GM18508 (cell line): ENCODE measurements at regions not wholly inside any gene's neighbourhood (a gene's known extent, or its start where the extent isn't known, plus 50 kb on each side); places are given as distances from the start of the nearest gene placed in this dataset.
"Not testable (repeated sequence)": the region's sequence is repeated elsewhere in the genome, so short reads cannot be mapped to it uniquely, and the experiment has no call there.

ENCODE experiments used
- ATAC-seq: cut with Tn5 transposase; IDR thresholded peaks from one replicate; pipeline ENCODE4 v1.9.1; 2021; ENCODE audit warnings: moderate number of reproducible peaks; ENCODE audit not compliant: insufficient read depth, unreplicated experiment

GRCh38 chr14:46147452-46147851 lies 504.1 kb downstream of the RPL10L start:
- ATAC-seq, result no peak

GRCh38 chr14:46147024-46147423 lies 504.6 kb downstream of the RPL10L start:
- ATAC-seq, result no peak

- no peak for ATAC-seq
Measured at GRCh38 chr14:46140445-46140844, 511.1 kb downstream of the RPL10L start.

GRCh38 chr14:46139649-46140048 lies 511.9 kb downstream of the RPL10L start:
- no peak for ATAC-seq

- no peak for ATAC-seq
Measured at GRCh38 chr14:46137786-46138185, 513.8 kb downstream of the RPL10L start.

GRCh38 chr14:46136456-46136855 lies 515.1 kb downstream of the RPL10L start:
- no peak for ATAC-seq

- ATAC-seq, result no peak
Measured at GRCh38 chr14:46108228-46108627, 543.4 kb downstream of the RPL10L start.

- ATAC-seq, result not testable (repeated sequence)
Measured at GRCh38 chr14:46100901-46101300, 550.7 kb downstream of the RPL10L start.

- no peak for ATAC-seq
Measured at GRCh38 chr14:46091819-46092218, 559.8 kb downstream of the RPL10L start.

GRCh38 chr14:46087604-46088003 lies 564.0 kb downstream of the RPL10L start:
- ATAC-seq, result no peak

GRCh38 chr14:46074061-46074460 lies 577.5 kb downstream of the RPL10L start:
- ATAC-seq, result no peak

GRCh38 chr14:46063872-46064271 lies 587.7 kb downstream of the RPL10L start:
- ATAC-seq, result no peak

- no peak for ATAC-seq
Measured at GRCh38 chr14:46058964-46059563, 592.5 kb downstream of the RPL10L start.

- no peak for ATAC-seq
Measured at GRCh38 chr14:46057799-46058198, 593.8 kb downstream of the RPL10L start.

- ATAC-seq, result no peak
Measured at GRCh38 chr14:46054526-46054925, 597.1 kb downstream of the RPL10L start.

- ATAC-seq, result no peak
Measured at GRCh38 chr14:46053221-46053620, 598.4 kb downstream of the RPL10L start.

GRCh38 chr14:46051796-46052195 lies 599.8 kb downstream of the RPL10L start:
- no peak for ATAC-seq

GRCh38 chr14:46048127-46048526 lies 603.5 kb downstream of the RPL10L start:
- no peak for ATAC-seq

- ATAC-seq, result no peak
Measured at GRCh38 chr14:46036099-46036498, 615.5 kb downstream of the RPL10L start.

- ATAC-seq, result no peak
Measured at GRCh38 chr14:46034305-46034704, 617.3 kb downstream of the RPL10L start.

- ATAC-seq, result no peak
Measured at GRCh38 chr14:46018846-46019420, 632.6 kb downstream of the RPL10L start.

- no peak for ATAC-seq
Measured at GRCh38 chr14:46008348-46008747, 643.2 kb downstream of the RPL10L start.
